ACC112 (cell line): ENCODE measurements at regions not wholly inside any gene's neighbourhood (a gene's known extent, or its start where the extent isn't known, plus 50 kb on each side); places are given as distances from the start of the nearest gene placed in this dataset.

Source experiments
- H2AFZ ChIP-seq: fragments of 200-600 bp; sonication (generic); one replicate; pipeline ENCODE4 v1.6.0; 2017; ENCODE audit warnings: antibody characterized with exemption, low read length; ENCODE audit not compliant: unreplicated experiment
- H3K27ac ChIP-seq: fragments of 200-600 bp; sonication (generic); 2 replicates; pipeline ENCODE4 v1.5.1; 2014; ENCODE audit warnings: low read depth, mild to moderate bottlenecking, antibody characterized with exemption, low read length, moderate library complexity
- H3K27me3 ChIP-seq: fragments of 200-600 bp; sonication (generic); 2 replicates; pipeline ENCODE4 v1.6.1; 2014; ENCODE audit warnings: mild to moderate bottlenecking, antibody characterized with exemption, low read length, moderate library complexity, mixed read lengths; ENCODE audit not compliant: insufficient read depth
- H3K36me3 ChIP-seq: fragments of 200-600 bp; sonication (generic); 2 replicates; pipeline ENCODE4 v1.6.1; 2016; ENCODE audit warnings: mild to moderate bottlenecking, antibody characterized with exemption, low read length, moderate library complexity, mixed read lengths; ENCODE audit not compliant: insufficient read depth
- H3K4me1 ChIP-seq: fragments of 200-600 bp; sonication (generic); one replicate; pipeline ENCODE4 v1.6.1; 2016; ENCODE audit warnings: low read length, mixed read lengths; ENCODE audit not compliant: insufficient read depth, unreplicated experiment, control insufficient read depth
- H3K4me3 ChIP-seq: fragments of 200-600 bp; sonication (generic); 2 replicates; pipeline ENCODE4 v1.5.1; 2014; ENCODE audit warnings: mild to moderate bottlenecking, low read depth, low read length
- H3K79me2 ChIP-seq: fragments of 200-600 bp; sonication (generic); one replicate; pipeline ENCODE4 v1.6.0; 2016; ENCODE audit warnings: low read length; ENCODE audit not compliant: control insufficient read depth, unreplicated experiment, insufficient read depth

DNA sequence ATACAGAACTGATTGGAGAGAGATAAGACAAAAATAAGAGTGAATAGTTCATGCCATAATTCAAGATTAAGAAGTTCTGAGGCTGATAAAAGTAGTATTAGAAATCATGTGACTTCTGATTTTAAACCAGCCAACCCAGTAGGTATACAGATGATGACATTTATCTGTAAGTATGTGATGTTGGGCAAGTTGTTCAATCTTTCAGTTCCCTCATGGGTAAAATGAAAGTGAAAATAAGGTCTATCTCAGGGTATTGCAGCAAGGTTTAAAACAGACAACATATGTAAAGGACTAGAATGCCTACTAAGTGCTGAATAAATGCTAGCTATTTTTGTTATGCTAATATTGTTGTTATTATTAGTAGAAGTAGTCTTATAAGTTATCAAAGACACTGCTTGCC lies 1055.7 kb downstream of the NAALADL2 start:
- no peaks in the 10 kb centered on the region for H3K36me3 ChIP-seq
- H3K4me1 ChIP-seq: no peaks in the 10 kb centered on the region
- H2AFZ ChIP-seq: peak overlapping the region; percentile 81
- H3K27ac ChIP-seq: no peak overlapping the region
- no peaks in the 10 kb centered on the region for H3K27me3 ChIP-seq
- no peaks in the 10 kb centered on the region for H3K79me2 ChIP-seq
- peak overlapping the region; percentile 17; the same call in 1 of the 2 replicates for H3K4me3 ChIP-seq

DNA sequence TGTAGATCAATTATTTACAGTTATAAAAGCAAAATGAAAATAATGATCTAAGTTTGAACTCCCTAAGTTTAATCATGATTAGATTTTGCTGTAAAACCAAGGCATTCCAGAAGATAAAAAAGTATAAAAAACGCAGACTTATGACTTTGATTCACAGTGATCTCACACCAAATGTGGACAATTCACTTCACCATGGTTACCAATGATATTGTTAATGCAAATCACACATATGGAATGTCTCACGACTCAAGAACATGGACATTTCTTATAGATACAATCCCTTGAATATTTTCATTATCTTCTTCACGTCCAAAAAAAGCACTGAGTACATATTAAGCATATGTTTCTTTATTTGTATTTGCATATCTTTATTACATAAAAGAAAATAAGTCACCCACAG lies 1054.2 kb downstream of the NAALADL2 start:
- H3K4me1 ChIP-seq: no peaks in the 10 kb centered on the region
- no peaks in the 10 kb centered on the region for H3K27me3 ChIP-seq
- H3K27ac ChIP-seq: no peak overlapping the region
- H3K79me2 ChIP-seq: no peaks in the 10 kb centered on the region
- H3K36me3 ChIP-seq: no peaks in the 10 kb centered on the region
- no peak overlapping the region for H3K4me3 ChIP-seq
- H2AFZ ChIP-seq: peak overlapping the region; percentile 6

GRCh38 chr3:175911937-175912336 lies 1052.8 kb downstream of the NAALADL2 start:
- no peaks in the 10 kb centered on the region for H3K79me2 ChIP-seq
- no peak overlapping the region for H3K4me3 ChIP-seq
- H2AFZ ChIP-seq: no peak overlapping the region
- no peak overlapping the region for H3K27ac ChIP-seq
- no peaks in the 10 kb centered on the region for H3K36me3 ChIP-seq
- no peaks in the 10 kb centered on the region for H3K4me1 ChIP-seq
- no peaks in the 10 kb centered on the region for H3K27me3 ChIP-seq

GRCh38 chr3:175902226-175902625 lies 1043.1 kb downstream of the NAALADL2 start:
- Histone ChIP-seq H3K4me1 (no peaks in the 10 kb centered on the region), H3K27me3 (no peaks in the 10 kb centered on the region), H3K27ac (no peak overlapping the region), H3K36me3 (no peaks in the 10 kb centered on the region), H3K79me2 (no peaks in the 10 kb centered on the region), H2AFZ (no peak overlapping the region), H3K4me3 (no peak overlapping the region)

DNA sequence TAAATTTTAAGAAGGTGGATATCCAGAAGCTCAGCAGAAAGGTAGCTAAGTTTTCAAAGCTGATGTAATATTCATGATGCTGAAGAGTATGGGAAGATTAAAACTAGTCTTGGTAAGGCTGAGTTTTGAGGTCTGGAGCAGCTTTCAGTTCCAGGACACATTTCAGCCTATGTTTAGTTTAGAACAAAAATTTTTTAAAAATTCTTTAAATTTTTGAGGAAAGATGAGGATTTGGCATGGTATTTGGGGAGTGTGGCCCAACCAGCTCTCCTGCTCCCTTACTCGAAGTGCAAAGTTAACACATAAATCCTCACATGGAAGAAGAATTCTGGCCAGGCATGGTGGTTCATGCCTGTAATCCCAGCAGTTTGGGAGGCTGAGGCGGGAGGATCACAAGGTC lies 1039.1 kb downstream of the NAALADL2 start:
- H3K27ac ChIP-seq: no peak overlapping the region
- H2AFZ ChIP-seq: peak overlapping the region; percentile 91
- no peaks in the 10 kb centered on the region for H3K4me1 ChIP-seq
- H3K27me3 ChIP-seq: no peaks in the 10 kb centered on the region
- H3K4me3 ChIP-seq: no peak overlapping the region
- H3K79me2 ChIP-seq: no peaks in the 10 kb centered on the region
- H3K36me3 ChIP-seq: no peaks in the 10 kb centered on the region

DNA sequence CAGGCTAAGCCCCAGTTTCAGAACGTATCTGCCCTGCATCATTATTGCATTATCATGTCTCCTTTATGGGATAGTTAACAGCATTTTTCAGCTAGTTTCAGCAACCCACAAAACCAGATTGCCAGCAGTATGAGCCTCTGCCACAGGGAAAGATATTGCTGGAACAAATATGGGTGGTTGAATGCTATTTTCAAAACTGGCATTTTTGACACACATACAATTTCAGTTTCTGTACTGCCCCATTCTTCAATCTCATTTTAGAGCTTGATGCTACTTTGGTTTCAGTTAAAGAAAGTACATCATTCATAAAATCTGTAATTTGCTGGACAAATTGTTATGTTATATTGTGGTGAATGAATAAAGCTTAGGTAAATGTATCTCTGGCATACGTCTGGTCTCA lies 1037.5 kb downstream of the NAALADL2 start:
- Histone ChIP-seq H3K79me2 (no peaks in the 10 kb centered on the region), H3K27ac (no peak overlapping the region), H3K4me3 (no peak overlapping the region), H3K27me3 (no peaks in the 10 kb centered on the region), H3K4me1 (no peaks in the 10 kb centered on the region), H3K36me3 (no peaks in the 10 kb centered on the region), H2AFZ (peak overlapping the region; percentile 59)

- H2AFZ ChIP-seq: no peak overlapping the region
- no peaks in the 10 kb centered on the region for H3K36me3 ChIP-seq
- H3K4me3 ChIP-seq: no peak overlapping the region
- no peaks in the 10 kb centered on the region for H3K27me3 ChIP-seq
- H3K27ac ChIP-seq: no peak overlapping the region
- H3K79me2 ChIP-seq: no peaks in the 10 kb centered on the region
- H3K4me1 ChIP-seq: no peaks in the 10 kb centered on the region
These were observed 1036.6 kb downstream of the NAALADL2 start for GRCh38 chr3:175895731-175896130.

GRCh38 chr3:175893566-175893965 lies 1034.4 kb downstream of the NAALADL2 start:
- Histone ChIP-seq H3K36me3 (no peaks in the 10 kb centered on the region), H3K4me3 (no peak overlapping the region), H3K4me1 (no peaks in the 10 kb centered on the region), H3K27me3 (no peaks in the 10 kb centered on the region), H2AFZ (no peak overlapping the region), H3K79me2 (no peaks in the 10 kb centered on the region), H3K27ac (no peak overlapping the region)

DNA sequence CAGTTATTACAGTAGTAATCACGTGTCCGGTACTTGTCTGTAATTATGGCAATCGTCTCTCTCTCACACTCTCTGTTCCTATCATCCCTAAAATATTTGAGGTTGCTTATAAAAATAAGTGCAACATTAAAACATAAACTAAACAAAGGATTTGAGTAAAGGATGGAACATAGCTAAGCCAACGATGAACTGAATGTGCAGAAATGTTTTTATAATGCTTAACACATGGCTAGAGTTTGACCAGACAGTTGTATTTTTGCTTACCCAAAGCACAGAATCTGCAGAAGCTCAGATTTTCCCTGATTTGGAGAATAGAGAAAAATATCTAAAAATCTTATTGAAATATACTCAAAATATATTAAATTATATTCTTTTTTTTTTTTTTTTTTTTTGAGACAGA lies 1030.9 kb downstream of the NAALADL2 start:
- H3K36me3 ChIP-seq: no peaks in the 10 kb centered on the region

DNA sequence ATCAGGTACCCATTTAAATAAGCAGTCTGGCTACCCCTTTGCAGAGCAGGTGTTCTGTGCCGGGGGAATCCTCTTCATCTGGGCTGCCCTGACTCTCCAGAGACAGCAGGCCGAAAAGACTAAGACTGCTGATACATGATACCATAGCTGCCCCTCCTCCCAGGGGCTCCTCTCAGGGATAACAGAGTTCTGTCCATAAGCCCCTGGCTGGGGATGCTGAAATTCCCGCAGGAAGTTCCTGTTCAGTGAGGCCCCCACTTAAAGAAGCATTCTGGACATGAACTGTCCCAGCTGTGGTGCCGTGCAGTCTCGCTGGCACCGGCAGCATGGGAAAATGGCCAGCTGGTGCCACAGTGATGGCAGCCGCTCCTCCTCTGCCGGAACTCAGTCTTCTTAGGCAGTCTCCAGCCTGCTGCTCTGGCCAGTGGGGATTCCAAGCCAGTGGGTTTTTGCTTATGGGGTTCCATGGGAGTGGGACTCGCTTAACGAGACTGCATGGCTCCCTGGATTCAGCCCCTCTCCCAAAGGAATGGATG lies 1026.2 kb downstream of the NAALADL2 start:
- Histone ChIP-seq H3K4me3 (no peak overlapping the region), H3K36me3 (no peaks in the 10 kb centered on the region), H3K4me1 (no peaks in the 10 kb centered on the region), H2AFZ (no peak overlapping the region), H3K27ac (no peak overlapping the region), H3K79me2 (no peaks in the 10 kb centered on the region), H3K27me3 (no peaks in the 10 kb centered on the region)

More for the DNA sequence above, 1030.9 kb downstream of the NAALADL2 start:
- Histone ChIP-seq H2AFZ (no peak overlapping the region), H3K79me2 (no peaks in the 10 kb centered on the region), H3K4me1 (no peaks in the 10 kb centered on the region), H3K27ac (no peak overlapping the region), H3K4me3 (no peak overlapping the region), H3K27me3 (no peaks in the 10 kb centered on the region)

GRCh38 chr3:175879417-175879816 lies 1020.3 kb downstream of the NAALADL2 start:
- no peak overlapping the region for H3K4me3 ChIP-seq
- no peak overlapping the region for H3K27ac ChIP-seq
- no peaks in the 10 kb centered on the region for H3K79me2 ChIP-seq
- no peaks in the 10 kb centered on the region for H3K36me3 ChIP-seq
- H2AFZ ChIP-seq: no peak overlapping the region
- H3K27me3 ChIP-seq: no peaks in the 10 kb centered on the region
- H3K4me1 ChIP-seq: no peaks in the 10 kb centered on the region
